22Rv1 (cell line): ENCODE measurements at regions not wholly inside any gene's neighbourhood (a gene's known extent, or its start where the extent isn't known, plus 50 kb on each side); places are given as distances from the start of the nearest gene placed in this dataset.

Experiments used
- ZFX ChIP-seq: fragments of 450-650 bp; IDR thresholded peaks from 2 replicates; pipeline ENCODE4 v1.6.1; 2017; ENCODE audit warnings: antibody characterized with exemption, borderline replicate concordance
- TF ChIP-seq, protein P1 (sequence below): fragments of 450-650 bp; IDR thresholded peaks from 2 replicates; pipeline ENCODE4 v1.5.1; 2017; ENCODE audit warnings: mild to moderate bottlenecking

DNA sequence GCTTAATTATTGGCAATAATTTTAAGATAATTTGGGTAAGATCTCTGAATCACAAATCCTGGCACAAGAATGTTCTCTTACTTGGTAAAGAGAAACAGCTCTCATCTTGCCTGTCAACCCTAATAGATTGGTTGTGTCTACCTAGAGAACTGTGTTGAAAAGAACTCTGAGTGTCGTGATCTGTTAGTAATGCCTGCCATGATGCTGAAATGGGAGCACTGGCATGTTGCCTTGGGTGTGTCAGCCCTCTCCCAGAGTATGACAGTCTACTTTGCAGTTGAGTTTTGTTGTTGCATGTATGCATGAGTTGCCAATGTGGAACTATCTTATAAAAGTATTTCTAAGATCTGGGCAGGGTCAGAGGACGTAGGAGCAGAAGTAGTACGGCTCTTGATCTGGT is 221.4 kb downstream of the MAF start:
- TF ChIP-seq, protein P1, sequence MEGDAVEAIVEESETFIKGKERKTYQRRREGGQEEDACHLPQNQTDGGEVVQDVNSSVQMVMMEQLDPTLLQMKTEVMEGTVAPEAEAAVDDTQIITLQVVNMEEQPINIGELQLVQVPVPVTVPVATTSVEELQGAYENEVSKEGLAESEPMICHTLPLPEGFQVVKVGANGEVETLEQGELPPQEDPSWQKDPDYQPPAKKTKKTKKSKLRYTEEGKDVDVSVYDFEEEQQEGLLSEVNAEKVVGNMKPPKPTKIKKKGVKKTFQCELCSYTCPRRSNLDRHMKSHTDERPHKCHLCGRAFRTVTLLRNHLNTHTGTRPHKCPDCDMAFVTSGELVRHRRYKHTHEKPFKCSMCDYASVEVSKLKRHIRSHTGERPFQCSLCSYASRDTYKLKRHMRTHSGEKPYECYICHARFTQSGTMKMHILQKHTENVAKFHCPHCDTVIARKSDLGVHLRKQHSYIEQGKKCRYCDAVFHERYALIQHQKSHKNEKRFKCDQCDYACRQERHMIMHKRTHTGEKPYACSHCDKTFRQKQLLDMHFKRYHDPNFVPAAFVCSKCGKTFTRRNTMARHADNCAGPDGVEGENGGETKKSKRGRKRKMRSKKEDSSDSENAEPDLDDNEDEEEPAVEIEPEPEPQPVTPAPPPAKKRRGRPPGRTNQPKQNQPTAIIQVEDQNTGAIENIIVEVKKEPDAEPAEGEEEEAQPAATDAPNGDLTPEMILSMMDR, result no peak
- TF ChIP-seq ZFX, result no peak
